Panc1 (cell line): ENCODE measurements at regions not wholly inside any gene's neighbourhood (a gene's known extent, or its start where the extent isn't known, plus 50 kb on each side); places are given as distances from the start of the nearest gene placed in this dataset.

Experiments
- CTCF ChIP-seq: fragments of 450-650 bp; IDR thresholded peaks from 2 replicates; pipeline ENCODE4 v1.5.1; 2017; ENCODE audit warnings: mild to moderate bottlenecking
- POLR2AphosphoS5 ChIP-seq: IDR thresholded peaks from 2 replicates; pipeline ENCODE4 v1.6.1; 2012; ENCODE audit warnings: mild to moderate bottlenecking, low read depth, low read length, moderate library complexity
- REST ChIP-seq, 2 experiments: IDR thresholded peaks; 2 replicates each; pipeline ENCODE4 v1.6.1; 2011 to 2012; ENCODE audit warnings: low read depth in 2 of 2, control low read depth in 1 of 2, low read length in 1 of 2, mild to moderate bottlenecking in 1 of 2, moderate library complexity in 1 of 2; ENCODE audit not compliant: insufficient read depth in 1 of 2
- TCF7L2 ChIP-seq: IDR thresholded peaks from 2 replicates; pipeline ENCODE4 v1.6.1; 2011; ENCODE audit warnings: mild to moderate bottlenecking, low read depth, low read length, inconsistent platforms

GRCh38 chr20:19830211-19830785, 72.2 kb downstream of the RIN2 start:
- TF ChIP-seq TCF7L2 (no peak), REST (IDR thresholded peaks at IDR 0.05; ENCODE audit: insufficient read depth in 1 of 2, low read depth in 2 of 2, low read length in 1 of 2) (no peak), CTCF (no peak), POLR2AphosphoS5 (no peak)
